ENCODE measurements at regions not wholly inside any gene's neighbourhood (a gene's known extent, or its start where the extent isn't known, plus 50 kb on each side); places are given as distances from the start of the nearest gene placed in this dataset.

DNA sequence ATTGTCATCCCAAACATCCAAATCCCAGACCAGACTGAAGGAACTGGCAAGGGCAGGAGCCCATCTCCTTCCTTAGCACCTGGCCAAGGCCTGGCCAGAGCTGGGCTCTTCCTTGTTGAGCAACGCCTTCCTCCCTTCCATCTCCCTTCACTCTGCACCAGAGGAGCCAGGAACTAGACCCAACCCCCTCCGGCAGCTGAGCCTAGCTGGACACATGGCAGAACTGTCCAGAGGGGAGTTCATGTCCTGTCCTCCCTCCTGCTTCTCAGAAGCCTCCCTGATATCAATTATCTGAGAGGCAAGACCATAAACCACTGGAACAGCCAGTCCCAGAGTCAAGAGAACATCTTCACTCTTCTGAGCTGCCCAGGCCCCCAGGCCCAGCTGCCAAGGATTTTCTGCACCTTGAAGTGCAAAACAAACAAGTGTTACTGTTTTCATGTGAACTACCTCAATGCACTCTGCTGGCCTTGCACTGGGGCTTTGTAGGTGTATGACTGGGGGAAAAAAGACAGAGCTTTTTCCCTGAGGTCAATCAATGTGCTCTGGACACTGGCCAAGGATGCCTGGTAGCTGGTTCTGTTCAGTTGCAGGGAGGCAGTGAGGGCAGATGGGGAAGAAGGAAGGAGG is 104.5 kb upstream of the KCNK12 start:
- TF ChIP-seq, protein P1, sequence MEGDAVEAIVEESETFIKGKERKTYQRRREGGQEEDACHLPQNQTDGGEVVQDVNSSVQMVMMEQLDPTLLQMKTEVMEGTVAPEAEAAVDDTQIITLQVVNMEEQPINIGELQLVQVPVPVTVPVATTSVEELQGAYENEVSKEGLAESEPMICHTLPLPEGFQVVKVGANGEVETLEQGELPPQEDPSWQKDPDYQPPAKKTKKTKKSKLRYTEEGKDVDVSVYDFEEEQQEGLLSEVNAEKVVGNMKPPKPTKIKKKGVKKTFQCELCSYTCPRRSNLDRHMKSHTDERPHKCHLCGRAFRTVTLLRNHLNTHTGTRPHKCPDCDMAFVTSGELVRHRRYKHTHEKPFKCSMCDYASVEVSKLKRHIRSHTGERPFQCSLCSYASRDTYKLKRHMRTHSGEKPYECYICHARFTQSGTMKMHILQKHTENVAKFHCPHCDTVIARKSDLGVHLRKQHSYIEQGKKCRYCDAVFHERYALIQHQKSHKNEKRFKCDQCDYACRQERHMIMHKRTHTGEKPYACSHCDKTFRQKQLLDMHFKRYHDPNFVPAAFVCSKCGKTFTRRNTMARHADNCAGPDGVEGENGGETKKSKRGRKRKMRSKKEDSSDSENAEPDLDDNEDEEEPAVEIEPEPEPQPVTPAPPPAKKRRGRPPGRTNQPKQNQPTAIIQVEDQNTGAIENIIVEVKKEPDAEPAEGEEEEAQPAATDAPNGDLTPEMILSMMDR (IDR thresholded peaks at IDR 0.05): no peak
- TF ChIP-seq EP300 (IDR thresholded peaks at IDR 0.05) (no peak), POLR2AphosphoS5 (IDR thresholded peaks at IDR 0.05) (no peak)
